Kidney tubule cell (primary cell): ENCODE measurements at regions not wholly inside any gene's neighbourhood (a gene's known extent, or its start where the extent isn't known, plus 50 kb on each side); places are given as distances from the start of the nearest gene placed in this dataset.
A peak's percentile ranks its signal among the peaks of the same experiment; 100 is the strongest.
"Not testable (repeated sequence)": the region's sequence is repeated elsewhere in the genome, so short reads cannot be mapped to it uniquely, and the experiment has no call there.

Experiments used
- DNase-seq: peaks from one replicate; pipeline ENCODE4 v3.0.0-alpha.2; 2018; ENCODE audit warnings: low spot score

- DNase-seq, result no peak
These were observed 120.4 kb upstream of the DNAJC10 start for GRCh38 chr2:182595650-182596049.

- DNase-seq, result no peak
These were observed 118.3 kb upstream of the DNAJC10 start for GRCh38 chr2:182597570-182598295.

DNA sequence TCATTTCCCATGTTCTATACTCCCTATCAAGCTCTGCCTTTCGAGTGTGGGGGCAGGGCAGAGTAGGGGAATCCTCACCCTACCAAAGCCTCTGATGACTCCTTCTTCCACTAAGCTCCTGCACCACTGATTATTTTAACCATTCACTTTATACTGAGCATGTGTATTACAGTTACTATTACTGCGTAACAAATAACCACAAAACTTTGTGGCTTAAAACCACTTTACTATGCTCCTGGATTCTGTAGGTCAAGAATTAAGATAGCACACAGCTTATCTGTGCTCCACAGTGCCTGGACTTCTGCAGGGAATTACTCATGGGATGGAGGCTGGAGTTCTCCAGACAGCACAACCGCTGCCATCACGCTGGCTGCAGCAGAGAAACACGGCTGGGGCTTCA, 117.4 kb upstream of the DNAJC10 start:
- no peak for DNase-seq

DNA sequence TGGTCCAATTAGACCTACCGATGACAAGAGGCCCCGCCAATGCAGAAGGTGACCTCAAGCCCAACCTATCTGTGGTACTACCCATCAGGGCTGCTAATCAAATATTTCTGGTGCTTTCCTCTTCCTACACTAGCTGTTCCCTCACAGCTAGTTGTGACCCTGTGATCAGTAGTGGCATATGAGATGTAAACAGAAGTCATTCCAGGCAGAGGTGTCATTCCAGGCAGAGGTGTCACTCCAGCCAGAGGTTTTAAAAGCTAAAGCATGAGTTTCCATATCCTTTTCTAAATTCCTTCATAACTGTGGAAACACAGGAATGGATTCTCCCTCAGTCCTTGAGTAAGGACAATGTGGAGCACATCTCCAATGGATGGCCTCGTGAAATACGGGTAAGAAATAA, 110.9 kb upstream of the DNAJC10 start:
- peak; percentile 25 for DNase-seq

DNA sequence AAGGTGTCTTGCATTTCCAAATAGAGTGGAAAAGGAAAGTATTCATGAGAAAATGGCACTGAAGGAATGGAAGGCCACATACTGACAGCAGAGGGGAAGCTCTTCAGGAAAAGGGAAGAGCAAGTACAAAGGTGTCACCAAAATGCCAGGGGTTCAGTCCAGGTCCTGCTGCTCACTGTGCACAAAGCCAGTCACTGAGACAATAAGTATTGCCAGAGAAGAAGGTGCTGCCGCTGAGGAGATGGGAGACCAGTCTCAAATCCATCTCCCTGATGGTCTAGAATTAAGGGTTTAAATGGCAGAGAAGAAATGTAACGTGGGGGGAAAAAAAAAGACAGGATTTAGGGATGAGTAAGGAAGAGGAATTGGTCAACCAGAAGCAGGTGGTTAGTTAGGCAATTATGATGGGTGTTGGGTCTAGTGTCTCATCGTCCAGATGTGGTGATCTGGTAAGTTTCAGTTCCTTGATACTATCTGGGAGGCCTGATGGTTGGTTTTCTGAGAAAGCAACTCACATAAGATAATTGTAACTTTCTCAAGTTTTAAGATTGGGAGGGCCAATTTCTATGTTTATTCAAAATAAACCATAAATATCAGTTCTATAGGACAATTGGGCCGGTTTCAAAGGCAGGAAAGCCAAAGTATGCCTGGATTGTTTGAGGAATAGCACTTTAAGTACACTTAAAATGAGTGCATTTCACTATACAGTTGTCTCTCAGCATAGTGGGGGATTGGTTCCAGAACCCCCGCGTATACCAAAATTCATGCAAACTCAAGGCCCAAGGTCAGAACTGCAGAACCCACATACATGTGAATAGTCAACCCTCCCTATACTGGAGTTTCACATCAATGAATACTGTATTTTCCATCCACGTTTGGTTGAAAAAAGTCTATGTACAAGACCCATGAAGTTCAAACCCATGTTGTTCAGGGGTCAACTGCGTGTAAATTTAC, 109.1 kb upstream of the DNAJC10 start:
- no peak for DNase-seq

GRCh38 chr2:182608181-182608845, 107.7 kb upstream of the DNAJC10 start:
- DNase-seq, result no peak

- DNase-seq, result not testable (repeated sequence)
These were observed 107.1 kb upstream of the DNAJC10 start for GRCh38 chr2:182609005-182609404.

DNA sequence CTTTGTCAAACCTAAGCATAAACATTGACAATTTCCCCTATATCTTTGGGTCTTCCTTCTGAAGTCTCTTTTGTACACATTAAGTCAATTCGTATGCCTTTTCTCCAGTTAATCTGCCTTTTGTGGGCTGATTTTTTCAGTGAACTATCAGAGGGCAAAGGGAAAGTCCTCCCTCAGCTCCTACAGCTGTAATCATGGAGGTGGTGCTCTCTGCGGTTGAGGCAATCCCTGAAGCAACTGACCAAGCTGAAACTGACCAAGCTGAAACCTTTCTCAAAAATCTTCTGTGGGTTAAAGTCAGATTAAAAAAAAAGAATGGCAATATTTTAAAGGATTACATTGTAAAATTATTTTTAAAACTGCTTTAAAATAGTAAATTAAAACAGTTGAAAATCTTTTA, 105.8 kb upstream of the DNAJC10 start:
- no peak for DNase-seq

DNA sequence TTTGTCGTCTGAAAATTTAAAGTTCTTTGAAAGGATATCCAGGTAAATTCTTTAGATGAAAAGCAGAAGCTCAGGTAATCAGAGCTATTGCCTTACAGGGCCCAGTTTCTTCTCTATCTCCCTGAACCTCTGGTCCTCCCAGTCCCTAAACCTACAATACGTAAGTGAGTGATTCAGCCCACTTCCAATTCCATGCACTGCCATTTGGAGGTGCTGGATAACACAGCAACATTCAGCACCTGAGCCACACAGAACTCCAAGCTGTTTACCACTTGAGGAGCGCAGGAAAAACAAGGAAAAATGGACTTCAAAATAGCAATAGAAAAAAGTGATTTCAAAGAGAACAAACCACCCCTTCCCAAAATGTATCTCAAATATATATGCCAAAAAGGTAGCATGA, 105.0 kb upstream of the DNAJC10 start:
- no peak for DNase-seq

DNA sequence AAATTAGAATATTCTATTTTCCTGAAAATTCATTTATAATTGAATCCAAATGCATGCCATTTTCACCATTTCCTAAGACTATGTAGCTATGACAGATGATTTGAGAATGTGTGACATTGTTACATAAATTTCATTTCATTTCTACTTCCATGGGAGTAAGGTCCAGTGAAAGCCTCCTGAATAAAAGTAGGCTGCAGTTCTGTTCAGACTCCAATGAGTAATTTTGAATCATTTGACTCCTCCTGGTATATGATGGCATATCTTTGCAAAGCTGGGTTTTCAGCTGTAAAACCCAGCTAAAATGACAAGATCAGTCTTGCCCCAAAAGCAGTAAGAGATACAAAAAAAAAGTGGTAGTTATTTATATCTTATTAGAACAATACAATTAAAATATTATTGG, 101.0 kb upstream of the DNAJC10 start:
- no peak for DNase-seq

DNA sequence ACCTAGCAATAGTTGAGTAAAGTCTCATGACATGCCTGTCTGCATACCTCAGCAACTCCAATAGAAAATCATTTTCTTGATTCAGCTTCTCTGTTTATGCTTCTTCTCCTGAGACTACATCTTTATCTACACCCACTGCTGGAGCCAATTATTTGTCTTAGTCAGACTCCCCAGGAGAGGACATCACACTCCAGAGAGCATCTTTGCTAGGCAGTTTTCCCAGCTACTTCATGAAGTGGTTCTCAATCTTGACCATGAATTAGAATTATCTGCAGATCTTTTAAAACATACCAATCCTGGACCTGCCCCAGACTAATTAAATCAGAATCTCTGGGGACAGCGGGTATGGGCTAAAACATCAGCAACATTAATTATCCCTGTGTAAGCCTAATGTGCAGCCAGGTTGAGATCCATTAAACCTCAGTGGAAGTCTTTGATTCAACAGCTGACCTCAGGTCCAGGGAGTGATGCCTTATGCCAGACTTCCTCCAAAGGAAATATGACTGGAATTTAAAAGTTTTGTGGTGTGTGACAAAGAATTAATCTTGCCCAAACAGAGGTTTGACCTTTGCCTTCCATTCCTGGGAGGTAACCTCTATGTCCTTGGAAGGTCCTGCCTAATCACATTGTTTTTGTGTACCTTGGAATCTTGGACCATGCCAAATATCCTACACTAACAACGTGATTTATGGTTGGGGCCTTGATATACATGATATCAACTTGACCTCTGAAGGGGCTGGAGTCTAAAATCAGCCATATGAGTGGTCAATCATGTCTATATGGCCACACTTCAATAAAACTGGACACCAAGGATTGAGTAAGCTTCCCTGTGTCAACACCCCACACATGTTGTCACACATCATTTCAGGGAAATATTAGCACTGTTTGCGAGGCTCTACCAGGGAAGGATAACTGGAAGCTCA, 99.3 kb upstream of the DNAJC10 start:
- peak; percentile 86 for DNase-seq

- no peak for DNase-seq
These were observed 97.4 kb upstream of the DNAJC10 start for GRCh38 chr2:182618672-182619079.

- DNase-seq, result no peak
These were observed 96.8 kb upstream of the DNAJC10 start for GRCh38 chr2:182619276-182619675.

- no peak for DNase-seq
These were observed 94.9 kb upstream of the DNAJC10 start for GRCh38 chr2:182621191-182621590.

DNA sequence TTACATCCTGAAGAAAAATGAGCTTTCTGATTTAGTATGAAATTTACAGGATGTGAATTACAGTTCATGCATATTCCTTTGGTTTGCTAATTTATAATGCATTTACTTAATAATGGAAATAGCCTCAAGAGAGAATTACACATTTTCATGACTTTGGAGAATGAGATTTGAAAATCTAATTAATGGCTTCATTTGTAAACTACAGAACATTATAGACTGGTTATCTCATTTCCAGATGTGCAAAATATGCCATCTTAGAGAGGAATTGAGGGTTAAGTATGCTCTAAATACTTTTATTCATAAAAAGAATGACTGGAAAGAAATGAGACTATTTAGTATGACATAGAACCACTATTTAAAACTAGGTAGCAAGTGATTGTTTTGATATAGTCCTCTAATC, 94.2 kb upstream of the DNAJC10 start:
- no peak for DNase-seq

DNA sequence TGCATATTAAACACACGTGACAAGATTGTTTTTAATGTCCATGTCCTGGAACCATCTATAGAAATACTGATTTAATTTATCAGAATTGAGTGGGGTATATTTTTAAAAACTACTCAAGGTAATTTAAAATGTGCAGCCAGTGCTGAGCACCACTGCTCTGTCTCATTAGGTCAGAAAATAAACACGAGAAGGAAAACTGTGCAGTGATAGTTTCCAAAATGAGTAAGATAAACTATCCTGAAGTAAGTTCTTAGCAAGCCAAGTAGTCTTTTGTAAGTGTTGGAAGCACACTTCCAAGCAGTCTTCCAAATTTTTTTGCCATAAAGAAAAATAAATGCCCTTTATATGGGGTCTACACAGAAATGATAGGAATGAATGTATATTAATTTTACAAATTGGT, 93.8 kb upstream of the DNAJC10 start:
- no peak for DNase-seq

DNA sequence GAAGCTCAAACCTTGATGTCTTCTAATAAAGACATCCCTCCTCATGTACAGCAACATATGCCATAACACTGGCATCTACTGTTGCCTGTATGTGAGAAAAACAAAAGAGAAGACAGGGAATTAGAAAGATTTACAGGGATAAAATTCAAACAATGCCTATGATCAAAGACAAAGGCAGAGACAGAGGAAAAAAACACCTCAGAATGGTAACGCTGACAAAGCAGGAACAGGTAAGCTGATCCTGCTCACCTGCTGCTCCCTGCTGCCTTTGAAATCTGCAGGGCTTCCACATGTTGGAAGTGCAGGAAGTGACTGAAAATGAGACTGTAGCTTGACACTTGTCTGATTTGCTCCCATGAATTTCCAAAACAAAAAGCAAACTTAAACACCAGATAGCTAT, 90.2 kb upstream of the DNAJC10 start:
- DNase-seq, result no peak

DNA sequence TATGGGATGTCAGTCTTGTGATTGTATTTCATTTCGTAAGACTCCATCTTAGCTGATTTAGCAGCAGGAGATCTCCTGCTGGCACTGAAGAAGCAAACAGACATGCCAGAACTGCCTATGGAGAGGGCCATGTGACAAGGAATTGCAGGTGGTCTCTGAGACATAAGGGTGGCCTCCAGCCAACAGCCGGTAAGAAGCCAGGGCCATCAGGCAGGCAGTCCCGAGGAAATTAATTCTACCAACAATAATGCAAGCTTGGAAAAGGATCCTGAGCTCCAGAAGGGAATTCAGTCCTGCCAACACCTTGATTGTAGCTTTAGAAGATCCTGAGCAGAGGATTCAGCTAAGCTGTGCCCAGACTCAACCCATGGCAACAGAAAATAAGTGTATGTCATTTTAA, 87.1 kb upstream of the DNAJC10 start:
- DNase-seq, result no peak

GRCh38 chr2:182630207-182630606, 85.8 kb upstream of the DNAJC10 start:
- no peak for DNase-seq

DNA sequence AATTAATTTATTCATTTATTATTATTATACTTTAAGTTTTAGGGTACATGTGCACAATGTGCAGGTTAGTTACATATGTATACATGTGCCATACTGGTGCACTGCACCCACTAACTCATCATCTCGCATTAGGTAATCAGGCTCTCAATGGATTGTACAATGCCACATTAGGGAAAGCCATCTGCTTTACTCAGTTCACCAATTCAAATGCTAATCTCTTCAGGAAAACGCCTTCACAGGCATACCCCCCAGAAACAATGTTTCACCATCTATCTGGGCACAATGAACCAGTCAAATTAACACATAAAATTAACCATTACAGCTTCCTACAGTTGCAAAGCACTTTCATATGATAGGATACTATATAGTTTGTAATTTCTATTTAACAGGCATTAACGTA, 84.8 kb upstream of the DNAJC10 start:
- no peak for DNase-seq

GRCh38 chr2:182634386-182634785, 81.7 kb upstream of the DNAJC10 start:
- DNase-seq, result no peak

DNA sequence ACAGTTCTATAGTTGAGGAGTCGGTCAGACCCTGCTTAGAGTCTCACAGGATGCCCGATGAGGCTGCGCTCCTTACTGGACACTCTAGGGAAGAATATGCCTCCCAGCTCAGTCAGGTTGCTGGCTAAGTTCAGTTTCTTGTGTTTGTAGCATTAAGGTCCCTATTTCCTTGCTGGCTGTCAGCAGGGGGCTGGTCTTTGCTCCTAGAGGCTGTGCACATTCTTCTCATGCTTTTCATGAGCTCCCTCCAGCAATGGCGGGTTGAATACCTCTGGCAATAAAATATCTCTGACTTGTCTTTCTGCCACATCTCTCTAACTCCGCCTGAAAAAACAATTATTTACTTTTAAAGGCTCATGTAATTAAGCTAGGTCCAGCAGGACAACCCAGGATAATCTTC, 79.4 kb upstream of the DNAJC10 start:
- peak; percentile 15 for DNase-seq
